ENCODE measurements at regions not wholly inside any gene's neighbourhood (a gene's known extent, or its start where the extent isn't known, plus 50 kb on each side); places are given as distances from the start of the nearest gene placed in this dataset.
"Not testable (repeated sequence)": the region's sequence is repeated elsewhere in the genome, so short reads cannot be mapped to it uniquely, and the experiment has no call there.

- no peak for DNase-seq
These were observed 86.0 kb downstream of the DTWD1 start for GRCh38 chr15:49706805-49707204.

- DNase-seq, result no peak
These were observed 86.8 kb downstream of the DTWD1 start for GRCh38 chr15:49707598-49707997.

GRCh38 chr15:49709646-49710214 is 88.9 kb downstream of the DTWD1 start:
- no peak for DNase-seq

GRCh38 chr15:49712162-49712561 is 91.3 kb downstream of the DTWD1 start:
- DNase-seq, result no peak

GRCh38 chr15:49712846-49713450 is 92.1 kb downstream of the DTWD1 start:
- DNase-seq, result no peak

- DNase-seq, result no peak
These were observed 94.4 kb downstream of the DTWD1 start for GRCh38 chr15:49715211-49715610.

GRCh38 chr15:49715701-49716100 is 94.9 kb downstream of the DTWD1 start:
- no peak for DNase-seq

- peak; percentile 5 for DNase-seq
These were observed 97.4 kb downstream of the DTWD1 start for GRCh38 chr15:49718234-49718633.

GRCh38 chr15:49718846-49719245 is 98.0 kb downstream of the DTWD1 start:
- DNase-seq, result no peak

- DNase-seq, result no peak
These were observed 99.4 kb downstream of the DTWD1 start for GRCh38 chr15:49720261-49720660.

- no peak for DNase-seq
These were observed 100.2 kb downstream of the DTWD1 start for GRCh38 chr15:49721091-49721490.

- peak; percentile 20 for DNase-seq
These were observed 100.8 kb downstream of the DTWD1 start for GRCh38 chr15:49721621-49722020.

- no peak for DNase-seq
These were observed 103.1 kb downstream of the DTWD1 start for GRCh38 chr15:49723981-49724380.

GRCh38 chr15:49731187-49732099 is 110.6 kb downstream of the DTWD1 start:
- no peak for DNase-seq

GRCh38 chr15:49732109-49732508 is 111.3 kb downstream of the DTWD1 start:
- peak; percentile 55 for DNase-seq

GRCh38 chr15:49734089-49734488 is 113.2 kb downstream of the DTWD1 start:
- not testable (repeated sequence) for DNase-seq

- DNase-seq, result no peak
These were observed 114.1 kb downstream of the DTWD1 start for GRCh38 chr15:49734831-49735508.

- DNase-seq, result peak; percentile 78
These were observed 116.3 kb downstream of the DTWD1 start for GRCh38 chr15:49737127-49737526.

GRCh38 chr15:49741712-49742111 is 120.9 kb downstream of the DTWD1 start:
- DNase-seq, result peak; percentile 32

- DNase-seq, result no peak
These were observed 121.5 kb downstream of the DTWD1 start for GRCh38 chr15:49742381-49742780.

GRCh38 chr15:49747340-49747739 is 126.5 kb downstream of the DTWD1 start:
- peak; percentile 37 for DNase-seq

GRCh38 chr15:49748791-49749190 is 127.9 kb downstream of the DTWD1 start:
- no peak for DNase-seq

- DNase-seq, result no peak
These were observed 129.7 kb downstream of the DTWD1 start for GRCh38 chr15:49750553-49750952.
